ENCODE measurements at regions not wholly inside any gene's neighbourhood (a gene's known extent, or its start where the extent isn't known, plus 50 kb on each side); places are given as distances from the start of the nearest gene placed in this dataset.

GRCh38 chr4:79471309-79471708 lies 63.3 kb upstream of the GK2 start (continued):
- TF ChIP-seq REST (IDR thresholded peaks at IDR 0.05; ENCODE audit: low read depth, low read length) (no peak), ZBTB33 (IDR thresholded peaks at IDR 0.05; ENCODE audit: borderline replicate concordance, low read depth) (no peak), NRF1 (IDR thresholded peaks at IDR 0.05; ENCODE audit: low read depth, low read length) (no peak), MEF2A (IDR thresholded peaks at IDR 0.05; ENCODE audit: borderline replicate concordance, low read depth) (no peak), POLR2AphosphoS5 (IDR thresholded peaks at IDR 0.05; ENCODE audit: low read depth, low read length) (no peak)

- POLR2A ChIA-PET = no interaction called here
- Histone ChIP-seq H3K4me3 (ENCODE audit: low read depth in 2 of 2, low read length in 1 of 2) (no peak overlapping the region), H4K20me1 (ENCODE audit: insufficient read depth) (no peaks in the 10 kb centered on the region)
- TF ChIP-seq FOSL2 (IDR thresholded peaks at IDR 0.05; ENCODE audit: borderline replicate concordance, low read depth) = no peak
- TF ChIP-seq GABPA (IDR thresholded peaks at IDR 0.05; ENCODE audit: low read depth) = no peak
- TF ChIP-seq USF1 (IDR thresholded peaks at IDR 0.05; ENCODE audit: borderline replicate concordance, low read depth) = no peak
- no peak for TF ChIP-seq TEAD4 (IDR thresholded peaks at IDR 0.05; ENCODE audit: borderline replicate concordance, insufficient read depth)
- TF ChIP-seq GATA2 (CRISPR knock-in tag; IDR thresholded peaks at IDR 0.05) = no peak
- TF ChIP-seq JUND (IDR thresholded peaks at IDR 0.05) = no peak
- no peak for TF ChIP-seq NFIC (IDR thresholded peaks at IDR 0.05; ENCODE audit: borderline replicate concordance)
- no peak for TF ChIP-seq MXI1 (IDR thresholded peaks at IDR 0.05; ENCODE audit: low read depth, low read length)
- TF ChIP-seq RAD21 (IDR thresholded peaks at IDR 0.05; ENCODE audit: low read length) = no peak
- no peak for TF ChIP-seq FOXJ3 (CRISPR knock-in tag; IDR thresholded peaks at IDR 0.05)
- TF ChIP-seq CHD2 (IDR thresholded peaks at IDR 0.05; ENCODE audit: low read length, partially characterized antibody) = no peak
- TF ChIP-seq SMC3 (IDR thresholded peaks at IDR 0.05; ENCODE audit: low read depth, low read length) = no peak
- no peak for TF ChIP-seq RXRA (IDR thresholded peaks at IDR 0.05; ENCODE audit: borderline replicate concordance, low read depth)
- TF ChIP-seq MAX (IDR thresholded peaks at IDR 0.05; ENCODE audit: low read depth) = no peak
- no peak for TF ChIP-seq REST (IDR thresholded peaks at IDR 0.05; ENCODE audit: low read depth, low read length)
- no peak for TF ChIP-seq IRF3 (IDR thresholded peaks at IDR 0.05; ENCODE audit: low read depth, low read length)
Measured at GRCh38 chr4:79467246-79467932, 59.4 kb upstream of the GK2 start.

More at GRCh38 chr4:79467246-79467932, 59.4 kb upstream of the GK2 start:
- H3K36me3 ChIP-seq (replicated peaks in 1 of 2; ENCODE audit: control insufficient read depth in 1 of 2, insufficient read depth in 2 of 2, low read length in 1 of 2) = no peaks in the 10 kb centered on the region
- H3K27me3 ChIP-seq (ENCODE audit: insufficient read depth) = no peaks in the 10 kb centered on the region
- H3K9me3 ChIP-seq = no peaks in the 10 kb centered on the region
- no peaks in the 10 kb centered on the region for H3K9me2 ChIP-seq
- no peak overlapping the region for H2AFZ ChIP-seq (ENCODE audit: low read depth)
- CTCF ChIA-PET = no interaction called here
- H3K4me2 ChIP-seq = no peak overlapping the region
- no peak for DNase-seq
- H3K4me1 ChIP-seq (ENCODE audit: control insufficient read depth in 1 of 2, insufficient read depth in 2 of 2, low read depth in 1 of 2, low read length in 1 of 2) = no peaks in the 10 kb centered on the region; a peak in 1 of 4 replicates
- no peak overlapping the region for H3K9ac ChIP-seq
- H3F3A ChIP-seq (replicated peaks; ENCODE audit: insufficient read depth) = no peaks in the 10 kb centered on the region
- H3K27ac ChIP-seq (ENCODE audit: low read depth in 2 of 2, low read length in 1 of 2) = no peak overlapping the region
- H3K79me2 ChIP-seq (ENCODE audit: insufficient read depth) = no peaks in the 10 kb centered on the region

Data from SK-N-SH (cell line).